GM19328 (cell line): ENCODE measurements at regions not wholly inside any gene's neighbourhood (a gene's known extent, or its start where the extent isn't known, plus 50 kb on each side); places are given as distances from the start of the nearest gene placed in this dataset.

Experiments
- ATAC-seq: cut with Tn5 transposase; IDR thresholded peaks from one replicate; pipeline ENCODE4 v1.9.1; 2021; ENCODE audit warnings: mild to moderate bottlenecking, moderate library complexity; ENCODE audit not compliant: unreplicated experiment

DNA sequence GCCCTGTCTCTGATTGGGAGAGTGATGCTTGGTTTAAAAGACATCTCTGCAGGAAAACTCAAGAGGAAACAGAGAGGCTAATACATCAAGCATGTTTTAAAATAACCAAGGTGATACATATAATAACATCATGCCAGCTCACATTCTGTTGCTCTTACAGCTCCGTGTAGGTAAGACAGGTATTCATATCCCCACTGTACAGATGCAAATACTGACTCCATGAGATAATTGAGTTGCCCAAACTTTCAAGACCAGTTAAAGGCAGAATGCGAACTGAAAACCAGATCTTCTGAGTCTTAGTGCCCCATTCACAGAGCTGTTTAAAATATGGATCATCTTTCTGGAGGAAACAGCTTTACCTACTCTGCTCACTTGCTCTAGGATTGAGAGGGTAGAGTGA is 214.0 kb downstream of the PIK3R1 start:
- ATAC-seq = no peak

DNA sequence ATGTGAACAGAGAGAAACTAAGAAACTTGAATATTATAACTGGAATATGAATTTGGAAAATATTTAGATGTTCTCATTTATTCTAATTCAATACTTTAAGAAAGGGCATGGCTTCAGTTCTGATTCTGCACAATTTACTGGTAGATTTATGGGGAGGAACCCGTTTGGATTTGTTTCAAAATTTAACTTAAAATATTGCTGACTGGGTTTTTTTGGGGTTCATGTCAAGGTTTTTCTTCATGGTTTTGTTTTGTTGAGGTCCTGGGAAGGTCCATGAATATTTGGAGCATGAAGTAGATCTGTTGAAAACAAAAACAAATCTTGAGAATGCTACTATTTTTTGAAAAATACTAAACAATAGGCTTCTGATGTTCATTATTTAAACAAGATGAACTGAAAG is 214.7 kb downstream of the PIK3R1 start:
- ATAC-seq = no peak

DNA sequence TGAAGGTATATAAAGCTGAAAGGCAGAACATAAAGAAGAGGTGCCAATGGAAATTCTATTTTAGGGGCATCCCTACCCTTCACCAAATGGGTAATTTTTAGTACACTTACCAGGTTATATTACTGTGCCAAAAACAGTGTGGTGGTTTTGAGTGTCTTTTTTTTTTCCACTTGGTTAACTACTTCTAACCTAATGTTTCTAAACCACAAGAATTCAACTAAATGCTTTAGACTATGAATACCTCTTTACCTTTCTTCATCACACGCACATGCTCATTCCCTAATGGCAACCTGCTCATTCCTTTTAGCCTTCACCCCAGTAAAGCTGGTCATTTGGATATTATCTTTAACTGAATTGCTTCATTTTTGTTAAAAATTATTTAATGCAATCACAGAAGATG is 215.6 kb downstream of the PIK3R1 start:
- no peak for ATAC-seq

DNA sequence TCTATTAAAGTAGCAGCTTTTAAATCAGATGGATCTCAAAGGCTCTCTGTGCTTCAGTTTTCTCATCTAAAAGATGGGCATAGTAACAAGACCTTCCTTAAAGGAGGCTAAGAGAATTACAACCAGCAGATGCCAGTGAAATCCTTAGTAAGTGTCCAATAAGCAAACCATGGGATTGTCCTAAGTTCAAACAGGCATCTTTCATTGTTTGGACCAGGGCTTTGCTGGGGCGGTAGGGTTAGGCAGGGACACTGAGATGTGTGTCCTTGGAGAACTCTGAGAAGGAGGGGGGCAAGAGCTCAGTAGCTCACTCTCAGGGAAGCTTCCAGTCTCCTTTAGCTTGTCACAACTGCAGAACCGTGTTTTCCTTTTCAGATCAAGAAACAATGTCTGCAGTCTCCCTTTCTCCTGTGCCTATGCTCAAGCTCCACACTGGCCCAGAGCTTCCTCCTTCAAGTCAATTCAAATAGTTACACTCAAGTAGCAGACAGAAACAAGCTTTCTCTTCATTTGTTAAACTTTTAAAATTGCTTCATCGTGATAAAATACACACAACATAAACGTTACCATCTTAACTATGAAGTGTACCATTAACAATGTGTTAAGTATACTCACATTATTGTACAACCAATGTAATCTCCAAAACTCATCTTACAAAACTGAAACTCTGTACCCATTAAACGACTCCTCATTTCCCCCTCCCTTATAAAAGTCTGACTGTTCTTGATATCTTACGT is 216.2 kb downstream of the PIK3R1 start:
- ATAC-seq = no peak

DNA sequence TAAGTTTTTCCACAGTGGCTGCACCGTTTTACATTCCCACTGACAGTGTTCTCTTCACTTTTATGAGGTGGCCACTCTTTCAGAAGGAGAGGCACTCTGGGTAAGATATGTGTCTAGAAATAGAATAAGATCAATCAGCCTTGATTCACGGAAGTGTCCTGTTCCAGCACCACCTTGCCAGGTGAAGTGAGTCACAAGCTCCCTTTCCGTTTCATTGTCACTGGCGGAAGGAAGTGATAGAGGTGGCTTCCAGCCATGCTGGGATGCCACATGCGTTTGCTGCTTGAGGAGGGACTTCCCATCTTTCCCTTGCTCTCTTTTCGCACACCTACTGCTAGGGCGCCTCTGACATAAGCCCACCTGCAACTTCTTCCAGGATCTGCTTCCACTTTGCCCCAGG is 217.1 kb downstream of the PIK3R1 start:
- no peak for ATAC-seq

DNA sequence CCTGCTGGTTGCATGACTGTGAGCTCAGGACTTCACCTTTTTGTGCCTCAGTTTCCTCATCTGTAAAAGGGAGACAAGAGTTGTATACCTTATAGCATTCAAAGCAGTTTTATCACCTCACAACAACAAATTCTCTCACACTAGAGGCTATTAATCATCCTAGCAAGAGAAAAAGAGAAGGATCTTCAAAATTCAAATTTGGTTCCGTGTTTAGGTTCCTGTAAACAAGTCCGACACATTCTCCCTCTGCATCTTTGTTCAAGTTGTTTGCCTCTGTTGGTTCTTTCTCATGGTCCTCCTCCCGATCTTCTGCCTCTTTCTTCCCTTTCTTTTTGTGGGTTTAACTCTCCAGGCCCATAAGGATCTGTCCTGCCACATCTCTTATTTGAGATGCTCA is 218.0 kb downstream of the PIK3R1 start:
- ATAC-seq = no peak

DNA sequence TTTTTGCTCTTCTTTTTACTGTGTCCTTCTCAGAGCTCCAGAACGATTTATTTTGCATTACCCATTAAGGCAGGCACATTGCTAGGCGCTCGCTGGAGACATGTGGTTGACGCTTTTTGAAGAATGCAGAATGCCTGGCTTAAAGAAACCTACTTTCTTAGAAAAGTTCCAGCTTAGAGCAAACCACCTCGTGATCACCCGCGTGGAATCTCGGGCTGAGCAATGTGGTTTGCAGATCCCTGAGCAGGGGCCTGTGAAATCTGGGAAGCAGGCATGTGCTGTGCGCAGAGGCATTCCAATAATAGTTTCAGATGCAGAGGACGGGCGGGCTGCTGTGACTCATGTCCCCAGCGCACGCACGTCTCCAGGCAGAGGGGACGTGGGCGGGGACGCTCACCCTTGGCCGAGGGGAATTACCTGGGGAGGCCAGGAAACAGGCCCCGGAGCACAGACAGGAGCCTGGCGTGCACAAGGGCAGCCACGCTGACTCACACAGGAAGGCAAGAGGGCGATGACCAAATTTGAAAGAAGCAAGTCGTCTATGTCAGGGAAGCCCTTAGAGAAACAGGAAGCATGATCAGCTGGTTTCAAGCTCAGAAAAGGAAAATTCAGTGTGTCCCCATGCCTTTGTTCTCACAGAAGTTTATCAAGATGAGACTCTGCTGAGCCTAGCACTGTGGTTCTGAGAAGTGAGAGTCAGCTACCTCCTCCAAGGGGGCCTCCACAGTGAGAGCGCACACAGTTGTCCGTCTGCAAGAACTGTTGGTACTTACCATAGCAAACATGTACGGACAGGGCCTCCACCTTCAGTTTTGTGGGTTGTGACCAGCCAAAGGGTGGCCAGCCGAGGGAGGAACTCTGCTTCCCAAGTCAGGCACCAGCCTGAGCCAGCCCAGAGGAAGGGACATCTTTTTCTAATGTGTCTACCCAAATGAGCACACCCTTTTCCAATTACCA is 218.6 kb downstream of the PIK3R1 start:
- peak; percentile 98 for ATAC-seq

DNA sequence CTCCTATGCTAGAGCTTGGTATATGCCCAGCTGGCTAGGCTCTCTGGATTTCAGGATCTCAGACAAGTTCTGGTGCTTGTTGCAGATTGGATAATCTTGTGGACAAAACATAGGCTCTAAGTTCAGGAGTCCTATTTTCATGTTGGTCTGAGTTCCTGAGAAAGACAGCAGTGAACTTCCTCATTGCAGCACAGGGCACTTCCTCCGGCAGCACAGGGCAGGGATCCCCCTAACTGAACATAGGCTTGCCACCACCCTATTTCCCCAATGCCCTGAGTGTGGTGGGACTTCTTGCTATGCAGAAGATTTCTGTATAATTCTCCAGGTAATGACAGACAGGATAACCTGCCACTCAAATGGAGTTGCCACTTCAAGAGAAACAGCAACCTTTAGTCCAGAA is 220.1 kb downstream of the PIK3R1 start:
- no peak for ATAC-seq

DNA sequence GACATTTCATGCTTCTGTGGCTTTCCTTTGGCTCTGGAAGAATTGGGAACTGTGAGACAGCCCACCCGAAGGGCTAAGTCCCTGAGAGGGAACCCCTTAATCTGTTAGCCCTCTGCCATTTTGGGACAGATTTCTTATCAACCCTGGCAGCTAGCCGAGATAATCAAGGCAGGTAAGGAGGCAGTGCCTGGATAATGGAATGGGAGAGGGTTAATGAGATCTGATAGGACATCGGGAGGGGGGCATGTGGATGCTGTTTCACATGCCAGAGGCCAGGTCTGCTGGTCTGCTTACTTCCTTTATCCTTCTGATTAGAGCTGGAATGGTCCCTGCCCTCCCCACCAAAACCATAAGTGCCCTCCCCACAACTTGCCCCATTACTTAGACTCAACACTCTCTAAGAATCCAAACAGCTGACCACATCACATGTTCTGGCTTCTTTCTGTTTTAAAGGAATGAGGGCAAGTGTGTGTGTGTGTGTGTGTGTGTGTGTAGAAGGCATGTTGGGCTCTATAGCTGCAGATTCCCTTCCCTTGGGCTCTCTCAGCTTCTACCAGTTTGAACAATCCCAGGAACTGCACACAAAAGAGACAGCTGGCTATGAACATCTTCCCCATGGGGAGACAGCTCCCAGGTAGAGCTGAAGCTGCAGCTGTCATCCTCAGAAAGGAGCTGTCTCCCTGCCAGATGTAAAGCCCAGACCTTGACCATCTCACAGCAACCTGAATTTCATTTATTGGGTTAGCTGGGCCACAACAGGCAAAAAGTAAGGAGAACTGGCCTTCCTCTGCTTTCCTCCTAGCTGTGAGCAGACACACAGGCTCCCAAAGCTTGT is 221.3 kb downstream of the PIK3R1 start:
- no peak for ATAC-seq

DNA sequence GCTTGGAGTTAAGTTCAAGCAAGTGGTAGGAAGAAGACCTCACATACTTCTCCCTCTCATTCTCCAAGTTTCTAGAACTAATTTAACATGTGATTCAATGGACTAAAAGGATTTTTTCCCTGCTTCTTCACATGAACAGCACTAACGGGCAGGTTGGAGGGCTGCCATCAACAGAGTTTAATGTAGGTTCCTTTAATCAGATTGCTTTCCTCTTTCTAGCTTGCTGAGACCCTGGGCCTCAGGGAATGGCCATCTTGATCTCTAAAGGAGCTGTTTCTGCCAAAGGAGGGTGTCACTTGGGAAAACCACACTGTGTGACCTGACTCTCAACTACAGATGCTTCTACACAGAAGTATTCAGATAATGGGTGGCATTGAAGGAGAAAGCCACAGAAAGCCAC is 223.3 kb downstream of the PIK3R1 start:
- no peak for ATAC-seq

DNA sequence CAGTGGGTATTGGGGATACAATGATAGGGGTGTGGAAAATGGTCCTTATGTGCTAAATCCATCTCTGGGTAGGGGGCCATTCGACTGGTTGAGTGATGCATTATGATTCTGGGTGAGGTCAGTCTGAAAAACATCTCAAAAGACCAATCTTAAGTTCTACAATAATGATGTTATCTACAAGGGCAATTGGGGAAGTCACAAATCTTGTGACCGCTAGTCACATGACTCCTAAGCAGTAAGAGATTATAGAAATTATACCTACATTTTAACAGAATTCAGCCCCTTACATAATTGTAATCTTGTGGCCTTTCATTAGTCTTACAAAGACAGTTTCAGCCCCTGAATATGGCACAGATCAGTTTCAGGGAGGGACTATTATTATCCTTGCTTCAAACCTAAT is 224.7 kb downstream of the PIK3R1 start:
- no peak for ATAC-seq

DNA sequence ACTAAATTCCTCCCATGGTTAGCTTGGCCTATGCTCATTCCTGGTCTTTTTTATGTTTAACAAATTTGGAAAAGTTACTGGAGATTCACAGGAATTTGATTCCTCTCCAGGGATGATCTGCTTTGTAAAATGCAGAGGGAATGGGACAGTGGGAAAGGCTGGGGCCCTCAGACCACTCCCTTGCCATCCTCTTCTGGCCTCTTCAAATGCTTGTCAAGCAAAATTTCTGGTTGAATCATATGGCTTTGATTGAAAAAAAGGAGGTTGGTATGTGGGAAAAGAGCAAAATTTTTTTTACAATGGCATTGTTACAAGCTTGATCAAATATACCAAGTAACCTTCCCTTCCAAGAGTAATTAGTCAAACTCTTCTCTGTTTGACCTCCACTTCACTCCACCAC is 225.1 kb downstream of the PIK3R1 start:
- no peak for ATAC-seq

DNA sequence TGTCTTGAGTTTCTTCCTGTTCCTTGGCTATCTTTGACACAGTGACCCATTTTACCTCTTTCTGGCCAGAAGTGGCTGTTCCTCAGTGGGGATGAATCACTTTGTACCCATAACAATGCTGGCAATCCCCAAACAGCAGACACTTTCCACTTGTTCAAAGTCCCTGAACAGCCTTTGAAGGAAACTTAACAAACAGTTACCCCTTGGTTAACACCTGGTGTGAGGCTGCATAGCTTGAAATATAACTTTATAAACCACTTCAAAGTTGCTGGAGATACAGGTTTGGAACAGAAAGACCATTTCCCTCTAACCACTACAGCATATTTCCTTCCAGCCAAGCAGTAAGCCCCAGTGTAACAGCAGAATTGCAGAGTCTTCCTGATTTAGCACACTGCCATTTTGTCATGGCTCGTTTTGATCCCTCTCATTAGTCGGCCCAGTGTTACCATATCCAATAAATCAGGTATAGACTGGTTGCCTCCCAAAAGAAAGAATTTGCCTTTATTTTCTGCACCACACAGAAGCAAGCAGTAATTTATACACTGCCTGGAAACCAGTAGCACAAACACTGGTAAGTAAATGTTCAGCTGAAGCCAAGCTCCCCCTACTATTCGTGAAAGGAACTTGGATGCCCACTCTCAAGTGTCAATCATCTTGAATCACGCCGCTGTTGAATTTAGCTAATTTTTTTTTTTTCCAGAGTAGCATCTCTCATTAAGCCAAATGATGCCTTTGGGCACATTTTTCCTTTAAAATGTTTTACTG is 225.9 kb downstream of the PIK3R1 start:
- no peak for ATAC-seq

DNA sequence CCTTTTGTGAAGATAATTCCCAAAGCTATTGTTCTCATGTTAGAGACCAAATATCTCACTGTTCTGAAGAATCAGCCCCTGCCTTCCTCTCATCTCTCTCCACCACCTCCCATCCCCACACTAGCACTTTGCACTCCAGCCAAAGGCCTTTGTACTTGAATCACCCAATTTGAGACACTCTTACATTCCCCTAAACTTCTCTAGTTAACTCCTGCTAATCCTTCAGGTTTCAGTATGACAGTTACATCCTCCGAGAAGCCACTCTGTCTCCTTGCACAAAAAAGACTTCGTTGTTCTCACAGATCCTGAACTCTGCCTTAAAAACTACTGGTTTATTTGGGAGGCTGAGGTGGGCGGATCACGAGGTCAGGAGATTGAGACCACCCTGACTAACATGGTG is 227.5 kb downstream of the PIK3R1 start:
- ATAC-seq = no peak

DNA sequence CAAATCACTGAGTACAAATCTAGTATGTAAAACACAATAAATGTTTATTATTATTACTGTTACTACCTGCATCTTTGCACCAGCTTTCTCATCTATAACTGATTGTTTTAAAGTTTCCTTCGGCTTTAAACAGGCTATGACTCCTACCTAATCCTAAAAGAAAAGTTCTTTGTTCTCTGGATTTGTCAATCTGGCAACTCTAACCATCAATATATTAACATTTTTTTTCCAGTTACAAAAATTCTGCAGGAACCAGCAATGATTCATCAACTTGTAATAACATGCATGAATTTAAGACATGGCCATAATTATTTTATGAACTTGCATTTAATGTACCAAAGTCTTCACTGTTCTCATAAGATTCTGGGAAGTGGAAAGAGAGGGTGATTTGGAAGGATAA is 228.5 kb downstream of the PIK3R1 start:
- no peak for ATAC-seq

DNA sequence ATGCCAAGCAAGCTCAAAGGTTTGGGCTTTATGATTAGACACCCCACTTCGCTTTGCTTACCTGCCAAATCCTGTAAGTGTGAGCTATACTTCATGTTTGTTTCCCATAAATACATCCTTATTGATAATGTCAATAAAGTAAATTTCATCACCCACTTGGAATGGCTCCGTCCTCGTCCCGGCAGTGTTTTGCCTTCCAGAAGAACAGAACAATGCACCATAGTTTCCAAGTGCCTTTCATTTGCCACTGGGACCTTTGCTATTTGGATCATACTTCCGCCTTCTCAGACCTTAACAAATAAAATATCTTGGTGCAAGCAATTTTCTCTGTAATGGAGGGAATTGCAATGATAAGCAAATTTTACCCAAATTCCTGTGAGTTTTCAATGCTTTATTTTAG is 229.3 kb downstream of the PIK3R1 start:
- no peak for ATAC-seq

DNA sequence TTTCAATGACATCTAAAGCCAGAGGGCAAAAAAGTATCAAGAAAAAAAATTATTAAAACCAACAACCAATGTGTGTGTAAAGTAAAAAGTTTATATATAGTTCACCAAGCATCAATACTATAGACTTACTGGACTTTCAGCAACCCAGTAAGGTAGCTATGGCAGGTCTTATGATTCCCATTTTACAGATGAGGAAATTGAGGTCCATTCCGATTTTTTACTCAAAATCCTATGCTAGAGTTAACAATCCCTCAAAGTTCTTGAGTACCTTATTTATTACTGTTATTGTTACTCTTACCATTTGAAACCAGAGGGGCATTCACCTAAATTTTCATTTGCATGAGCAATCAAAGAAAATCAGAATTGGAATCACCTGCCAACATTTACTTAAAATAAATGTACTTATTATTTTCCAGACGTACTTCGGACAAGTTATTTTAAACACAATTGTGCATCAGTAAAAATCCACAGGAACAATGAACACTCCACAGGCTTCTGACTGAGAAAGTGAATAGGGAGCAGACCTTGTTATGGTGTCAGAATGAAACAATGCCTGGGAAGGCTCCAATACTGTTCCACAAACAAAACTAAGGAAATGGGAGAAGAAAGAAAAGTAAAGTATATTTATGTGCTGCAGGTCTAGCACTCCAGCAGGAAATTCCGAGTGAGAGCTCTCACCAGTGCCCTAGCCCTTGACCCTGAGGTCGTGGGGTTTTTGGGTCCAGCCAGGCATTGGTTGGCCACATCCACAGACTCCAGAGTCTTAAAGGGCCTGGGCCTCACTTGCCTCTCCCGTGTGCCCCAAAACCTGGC is 229.9 kb downstream of the PIK3R1 start:
- no peak for ATAC-seq

DNA sequence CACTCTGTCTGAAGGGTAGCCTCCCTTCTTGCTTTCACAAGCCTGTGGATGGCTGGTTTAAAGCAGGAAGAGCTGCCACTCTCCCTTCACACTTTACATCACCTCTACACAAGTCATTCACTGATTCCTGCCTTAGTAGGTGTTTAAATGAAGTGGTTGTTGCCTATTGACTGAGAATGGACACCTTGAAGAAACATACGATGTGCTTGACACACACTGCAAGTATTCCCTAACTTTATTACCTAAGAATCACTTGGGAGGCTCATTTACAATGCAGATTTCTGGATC is 230.5 kb downstream of the PIK3R1 start:
- no peak for ATAC-seq

DNA sequence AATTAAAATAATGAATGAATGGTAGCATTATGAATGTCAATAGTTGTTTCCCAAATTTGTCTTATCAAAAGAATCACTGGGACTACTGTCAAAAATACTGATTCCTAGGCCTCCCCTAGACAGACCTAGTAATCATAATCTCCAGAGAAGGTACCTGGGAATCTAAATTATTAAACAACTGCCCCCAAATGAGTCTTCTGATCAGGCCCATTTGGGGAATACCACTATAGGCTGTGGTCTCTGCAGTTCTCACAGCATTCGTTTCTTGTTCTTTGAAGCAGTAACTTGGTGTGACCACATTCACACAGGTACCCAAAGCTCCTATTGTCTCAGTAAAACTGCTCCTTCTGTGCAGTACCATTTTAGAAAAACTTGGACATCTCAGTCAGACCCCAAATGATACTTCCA is 230.9 kb downstream of the PIK3R1 start:
- ATAC-seq = peak; percentile 81
